ENCODE measurements at regions not wholly inside any gene's neighbourhood (a gene's known extent, or its start where the extent isn't known, plus 50 kb on each side); places are given as distances from the start of the nearest gene placed in this dataset.

- no peak for DNase-seq (ENCODE audit: low read depth in 2 of 3, low spot score in 2 of 3)
Observed at GRCh38 chr5:175388531-175388930, 55.5 kb downstream of the DRD1 start.

- DNase-seq (ENCODE audit: low read depth in 2 of 3, low spot score in 2 of 3) = no peak
Observed at GRCh38 chr5:175387144-175387543, 56.8 kb downstream of the DRD1 start.

- DNase-seq (ENCODE audit: low read depth in 2 of 3, low spot score in 2 of 3) = no peak
Observed at GRCh38 chr5:175386526-175386925, 57.5 kb downstream of the DRD1 start.

- no peak for DNase-seq (ENCODE audit: low read depth in 2 of 3, low spot score in 2 of 3)
Observed at GRCh38 chr5:175385691-175386362, 58.2 kb downstream of the DRD1 start.

GRCh38 chr5:175384724-175385552 is 59.0 kb downstream of the DRD1 start:
- DNase-seq (ENCODE audit: low read depth in 2 of 3, low spot score in 2 of 3) = no peak

GRCh38 chr5:175383350-175383749 is 60.6 kb downstream of the DRD1 start:
- no peak for DNase-seq (ENCODE audit: low read depth in 2 of 3, low spot score in 2 of 3)

GRCh38 chr5:175382171-175382570 is 61.8 kb downstream of the DRD1 start:
- DNase-seq (ENCODE audit: low read depth in 2 of 3, low spot score in 2 of 3) = no peak

- DNase-seq (ENCODE audit: low read depth in 2 of 3, low spot score in 2 of 3) = no peak
Observed at GRCh38 chr5:175381130-175381529, 62.9 kb downstream of the DRD1 start.

- no peak for DNase-seq (ENCODE audit: low read depth in 2 of 3, low spot score in 2 of 3)
Observed at GRCh38 chr5:175380701-175381100, 63.3 kb downstream of the DRD1 start.

- DNase-seq (ENCODE audit: low read depth in 2 of 3, low spot score in 2 of 3) = no peak
Observed at GRCh38 chr5:175379867-175380266, 64.1 kb downstream of the DRD1 start.

- DNase-seq (ENCODE audit: low read depth in 2 of 3, low spot score in 2 of 3) = no peak
Observed at GRCh38 chr5:175378444-175379028, 65.4 kb downstream of the DRD1 start.

- DNase-seq (ENCODE audit: low read depth in 2 of 3, low spot score in 2 of 3) = no peak
Observed at GRCh38 chr5:175377816-175378215, 66.2 kb downstream of the DRD1 start.

GRCh38 chr5:175374166-175374875 is 69.7 kb downstream of the DRD1 start:
- DNase-seq (ENCODE audit: low read depth in 2 of 3, low spot score in 2 of 3) = no peak

GRCh38 chr5:175365866-175366265 is 78.1 kb downstream of the DRD1 start:
- DNase-seq (ENCODE audit: low read depth in 2 of 3, low spot score in 2 of 3) = no peak

- no peak for DNase-seq (ENCODE audit: low read depth in 2 of 3, low spot score in 2 of 3)
Observed at GRCh38 chr5:175363300-175363699, 80.7 kb downstream of the DRD1 start.

- DNase-seq (ENCODE audit: low read depth in 2 of 3, low spot score in 2 of 3) = no peak
Observed at GRCh38 chr5:175357995-175358394, 86.0 kb downstream of the DRD1 start.

- no peak for DNase-seq (ENCODE audit: low read depth in 2 of 3, low spot score in 2 of 3)
Observed at GRCh38 chr5:175356428-175356827, 87.6 kb downstream of the DRD1 start.

- DNase-seq (ENCODE audit: low read depth in 2 of 3, low spot score in 2 of 3) = no peak
Observed at GRCh38 chr5:175354964-175355363, 89.0 kb downstream of the DRD1 start.

GRCh38 chr5:175353926-175354325 is 90.1 kb downstream of the DRD1 start:
- no peak for DNase-seq (ENCODE audit: low read depth in 2 of 3, low spot score in 2 of 3)

- DNase-seq (ENCODE audit: low read depth in 2 of 3, low spot score in 2 of 3) = no peak
Observed at GRCh38 chr5:175351897-175352590, 91.9 kb downstream of the DRD1 start.

GRCh38 chr5:175351126-175351525 is 92.9 kb downstream of the DRD1 start:
- DNase-seq (ENCODE audit: low read depth in 2 of 3, low spot score in 2 of 3) = no peak

All from activated CD8-positive, alpha-beta memory T cell treated with anti-CD3 and anti-CD28 coated beads for 48 hours (primary cell).